Endothelial cell of umbilical vein (primary cell): ENCODE measurements at regions not wholly inside any gene's neighbourhood (a gene's known extent, or its start where the extent isn't known, plus 50 kb on each side); places are given as distances from the start of the nearest gene placed in this dataset.

Experiments
- EZH2 ChIP-seq: IDR thresholded peaks from 2 replicates; pipeline ENCODE4 v1.6.1; 2012; ENCODE audit warnings: borderline replicate concordance, low read depth, mild to moderate bottlenecking, moderate library complexity, low read length, inconsistent platforms; ENCODE audit not compliant: severe bottlenecking
- POLR2AphosphoS5 ChIP-seq: IDR thresholded peaks from 2 replicates; pipeline ENCODE4 v1.6.1; 2012; ENCODE audit warnings: low read depth, mild to moderate bottlenecking, control low read depth, low read length, moderate library complexity; ENCODE audit not compliant: insufficient read depth

GRCh38 chr22:46050916-46051614 lies 74.1 kb upstream of the WNT7B start:
- no peak for TF ChIP-seq EZH2
- TF ChIP-seq POLR2AphosphoS5 = no peak
